ENCODE measurements at regions not wholly inside any gene's neighbourhood (a gene's known extent, or its start where the extent isn't known, plus 50 kb on each side); places are given as distances from the start of the nearest gene placed in this dataset.

DNA sequence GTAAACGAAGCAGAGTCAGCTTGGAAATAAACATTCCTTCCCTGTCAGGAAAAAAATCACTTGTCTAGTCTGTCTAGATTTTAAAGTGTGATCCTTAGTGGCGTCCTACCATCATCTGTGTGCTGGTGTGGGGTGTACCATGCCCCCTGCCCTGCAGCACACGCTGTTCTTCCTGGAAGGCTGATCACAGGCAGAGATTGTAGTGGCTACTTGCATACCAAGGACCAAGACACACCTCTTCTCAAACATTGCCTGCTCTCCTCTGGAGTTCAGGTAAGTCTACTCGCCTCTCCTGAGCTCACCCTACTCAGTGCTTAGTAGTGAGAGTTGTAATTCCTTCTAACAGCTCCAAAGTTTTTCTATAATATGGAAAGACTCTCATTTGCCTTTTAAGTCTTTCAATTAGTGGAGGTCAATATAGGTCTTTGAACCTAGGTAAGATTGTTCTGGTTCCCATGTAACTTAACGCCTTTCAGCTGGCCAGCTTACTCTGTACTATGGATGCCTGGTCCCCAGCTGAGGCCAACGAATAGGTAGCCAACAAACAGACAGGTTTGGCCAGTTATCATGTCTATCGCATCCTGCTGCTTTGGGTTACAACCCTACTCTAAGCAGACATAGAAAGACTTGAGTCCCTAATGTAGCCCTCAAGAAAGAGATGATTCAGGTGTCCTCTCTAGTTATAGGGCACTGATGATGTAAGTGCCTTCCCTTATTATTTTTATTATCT, 55.4 kb downstream of the XCL1 start:
- no peak for DNase-seq

DNA sequence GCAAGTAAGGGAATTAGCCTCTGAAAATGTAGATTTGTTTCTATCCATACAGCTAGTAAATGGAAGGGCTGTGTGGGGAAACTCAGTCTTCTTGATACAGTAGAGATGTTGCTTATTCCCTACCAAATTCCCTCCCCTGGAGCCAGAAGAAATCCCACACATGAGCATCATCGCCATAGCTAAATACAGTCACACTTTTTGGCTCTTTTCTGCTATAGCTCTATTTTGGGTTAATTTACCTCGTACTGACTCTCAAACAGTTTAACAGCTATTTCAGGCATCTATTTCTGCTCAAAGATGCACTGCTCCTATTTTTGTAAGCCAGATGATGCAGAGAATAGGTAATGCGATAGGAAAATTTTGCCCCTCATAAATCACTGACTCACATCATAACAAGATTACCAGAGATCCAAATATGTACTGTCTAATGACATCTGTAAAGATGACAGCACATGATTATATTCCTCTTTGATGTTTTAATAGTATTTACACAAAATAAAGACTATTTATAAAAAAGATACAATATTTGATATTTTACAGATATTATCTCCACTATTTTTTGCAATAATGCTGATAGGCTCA, 58.6 kb downstream of the XCL1 start:
- no peak for DNase-seq

DNA sequence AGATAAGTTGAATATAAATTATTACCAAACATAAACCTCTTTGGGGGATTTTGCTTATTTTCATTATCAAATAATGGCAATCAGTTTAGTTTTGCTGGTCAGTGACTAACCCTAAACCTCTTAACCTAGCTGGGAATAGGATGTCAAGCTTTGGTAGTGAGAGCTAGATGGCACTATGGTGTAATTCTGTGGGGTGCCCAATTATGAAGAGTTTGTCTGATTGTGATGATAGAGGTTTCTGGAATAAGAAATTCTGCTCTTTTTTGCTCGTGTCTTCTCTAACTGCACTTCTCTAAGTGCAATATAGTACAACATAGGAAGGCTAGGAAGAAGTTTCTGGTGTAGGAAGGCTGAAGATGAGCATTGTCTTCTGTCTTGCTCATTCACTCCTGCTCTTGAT, 59.8 kb downstream of the XCL1 start:
- no peak for DNase-seq

DNA sequence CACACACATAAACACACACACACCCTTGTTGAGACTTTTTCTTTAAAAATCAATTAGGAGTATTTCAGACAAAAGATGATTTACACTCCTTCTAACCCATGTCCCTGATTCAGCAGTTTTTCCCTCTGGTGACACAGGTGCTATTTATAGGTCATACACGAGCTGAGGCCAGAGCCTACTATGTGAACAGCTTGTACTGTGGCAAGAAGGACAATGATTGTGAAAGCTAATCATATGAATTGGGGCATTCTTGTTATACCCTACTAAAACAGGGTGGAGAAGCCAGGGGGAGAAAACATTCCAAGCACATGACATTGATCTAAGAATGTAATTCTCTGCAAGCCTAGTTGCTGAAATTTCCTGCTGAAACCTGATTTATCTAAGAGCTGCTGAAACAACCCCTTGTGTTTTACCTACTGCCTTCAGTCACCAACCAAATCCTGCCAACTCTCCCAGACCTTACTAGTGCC, 60.3 kb downstream of the XCL1 start:
- no peak for DNase-seq

DNA sequence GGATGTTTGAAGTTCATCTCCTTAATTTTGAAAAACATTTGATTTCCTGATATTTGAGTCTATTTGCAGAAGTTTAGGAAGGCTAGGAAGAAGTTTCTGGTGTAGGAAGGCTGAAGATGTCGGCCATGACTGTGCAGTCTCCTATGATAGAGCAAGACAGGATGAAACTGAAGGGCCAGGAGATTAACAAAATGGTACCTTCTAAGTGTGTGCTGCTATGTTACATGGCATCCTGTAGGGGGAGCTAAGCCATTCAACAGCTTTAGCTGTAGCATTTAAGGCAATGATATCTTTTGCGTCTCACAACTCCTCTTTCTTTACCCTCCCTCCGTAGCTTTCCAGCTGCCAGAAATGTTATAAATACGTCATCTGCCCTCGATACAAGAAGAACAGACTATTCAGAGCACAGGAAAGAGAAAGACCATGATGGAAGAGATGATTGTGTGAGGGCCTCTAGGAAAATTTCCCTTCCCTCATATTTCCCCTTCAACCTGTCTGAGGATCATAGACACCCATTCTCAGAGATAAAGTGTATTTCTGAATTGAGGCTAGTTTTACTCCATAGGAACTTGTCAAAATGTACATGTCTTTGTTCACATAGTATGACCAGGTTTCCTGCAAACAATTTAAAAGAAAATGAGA, 61.1 kb downstream of the XCL1 start:
- peak in 1 of 2 donors; percentile 7 for DNase-seq

DNA sequence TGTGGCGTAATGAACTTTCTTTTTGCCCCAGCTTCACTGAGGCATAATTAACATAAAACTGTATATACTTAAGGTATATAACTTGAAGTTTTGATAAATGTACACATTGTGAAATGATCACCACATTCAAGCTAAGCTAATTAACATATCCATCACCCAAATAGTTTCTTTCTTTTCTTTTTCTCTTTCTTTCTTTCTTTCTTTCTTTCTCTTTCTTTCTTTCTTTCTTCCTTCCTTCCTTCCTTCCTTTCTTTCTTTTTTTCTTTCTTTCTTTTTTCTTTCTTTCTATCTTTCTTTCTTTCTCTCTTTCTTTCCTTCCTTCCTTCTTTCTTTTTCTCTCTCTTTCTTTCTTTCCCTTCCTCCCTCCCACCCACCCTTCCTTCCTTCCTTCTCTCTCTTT, 62.5 kb downstream of the XCL1 start:
- no peak for DNase-seq

DNA sequence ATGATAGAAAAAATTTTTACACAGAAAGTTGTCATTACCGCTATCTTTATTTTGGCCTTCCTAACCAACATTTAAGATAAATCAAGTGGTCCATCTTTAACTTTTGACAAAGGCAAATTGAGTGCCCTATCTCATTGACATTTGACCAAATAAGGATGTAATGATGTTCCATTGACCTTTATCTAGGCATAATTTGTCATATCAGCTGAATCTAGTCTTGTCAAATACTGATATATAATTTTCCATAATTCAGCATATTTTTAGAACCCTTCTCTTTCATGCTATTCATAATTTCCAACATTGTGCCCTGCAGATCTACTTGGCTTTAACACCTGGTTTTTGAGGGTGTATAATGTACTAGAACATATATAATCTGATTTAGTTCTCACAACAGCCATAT, 63.8 kb downstream of the XCL1 start:
- no peak for DNase-seq

DNA sequence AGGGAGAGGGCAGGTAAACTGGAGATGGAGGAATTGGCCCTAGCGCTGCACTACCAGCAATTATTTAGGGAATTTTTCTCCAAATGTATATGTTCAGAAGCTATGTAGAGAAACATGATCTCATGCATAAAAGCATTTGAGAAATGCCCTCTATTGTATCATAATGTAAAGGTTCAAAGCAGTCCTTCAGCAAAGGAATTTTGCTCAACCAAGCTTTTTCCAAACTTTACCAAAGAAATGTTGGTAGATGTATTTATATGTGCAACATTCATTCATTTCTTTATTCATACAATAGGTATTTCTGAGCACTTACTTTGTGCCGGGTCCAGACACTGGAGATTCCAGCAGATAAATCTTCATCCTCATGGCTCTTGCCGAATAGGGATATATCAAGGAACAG, 64.4 kb downstream of the XCL1 start:
- no peak for DNase-seq

DNA sequence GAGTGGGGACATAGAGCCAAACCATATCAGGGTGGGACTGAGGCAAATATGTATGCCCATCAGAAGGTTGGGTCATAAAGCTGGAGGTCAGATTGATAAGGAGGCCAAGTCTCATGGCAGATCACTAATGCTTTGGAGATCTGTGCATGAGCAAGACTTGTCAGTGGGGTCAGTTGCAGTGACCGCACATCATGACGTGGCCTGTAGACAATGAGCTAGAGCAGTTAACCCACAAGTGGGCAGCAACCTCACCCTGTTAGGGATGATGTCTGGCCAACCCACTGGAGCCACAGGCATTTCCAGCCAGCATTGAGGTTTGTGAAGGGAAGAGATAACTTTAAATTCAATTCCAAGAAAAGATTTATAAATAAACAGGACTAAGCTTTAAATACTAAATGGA, 66.7 kb downstream of the XCL1 start:
- no peak for DNase-seq

All from CD4-positive, alpha-beta T cell treated with Interferon alpha-2 for 1 hour (primary cell).